Liver (tissue), 3 donors: ENCODE measurements at regions not wholly inside any gene's neighbourhood (a gene's known extent, or its start where the extent isn't known, plus 50 kb on each side); places are given as distances from the start of the nearest gene placed in this dataset.
A peak's percentile ranks its signal among the peaks of the same experiment; 100 is the strongest.

Source experiments
- EGR1 ChIP-seq, 2 donors: IDR thresholded peaks; 2 replicates each; pipeline ENCODE4 v1.6.1; 2016 to 2018; ENCODE audit warnings: antibody characterized with exemption in 2 of 2, low read depth in 2 of 2
- GABPA ChIP-seq, 2 donors: IDR thresholded peaks in 1 of 2; conservative IDR thresholded peaks in 1 of 2; 2 replicates each; pipeline ENCODE4 v1.6.1; 2016; ENCODE audit warnings: antibody characterized with exemption in 2 of 2, mild to moderate bottlenecking in 1 of 2, moderate library complexity in 1 of 2
- JUND ChIP-seq, 2 donors: IDR thresholded peaks; 2 replicates each; pipeline ENCODE4 v1.6.1; 2016; ENCODE audit warnings: antibody characterized with exemption in 2 of 2
- SP1 ChIP-seq: IDR thresholded peaks from 2 replicates; pipeline ENCODE4 v1.6.1; 2018; ENCODE audit warnings: antibody characterized with exemption, mild to moderate bottlenecking
- TAF1 ChIP-seq: conservative IDR thresholded peaks from 2 replicates; pipeline ENCODE4 v1.6.1; 2016; ENCODE audit warnings: antibody characterized with exemption, mild to moderate bottlenecking
- TF ChIP-seq, protein P1 (sequence below): fragments of 150-350 bp; IDR thresholded peaks from 2 replicates; pipeline ENCODE4 v1.5.1; 2017; ENCODE audit warnings: improper control_type of control experiment, low read depth, low read length; ENCODE audit not compliant: missing input control
- TF ChIP-seq, protein P2 (sequence below): IDR thresholded peaks from 2 replicates; pipeline ENCODE4 v1.6.1; 2016; ENCODE audit warnings: antibody characterized with exemption, mild to moderate bottlenecking
- TF ChIP-seq, protein P3 (sequence below): IDR thresholded peaks from 2 replicates; pipeline ENCODE4 v1.6.1; 2016; ENCODE audit warnings: antibody characterized with exemption
- donor health status: healthy.
- donor health status: healthy.

DNA sequence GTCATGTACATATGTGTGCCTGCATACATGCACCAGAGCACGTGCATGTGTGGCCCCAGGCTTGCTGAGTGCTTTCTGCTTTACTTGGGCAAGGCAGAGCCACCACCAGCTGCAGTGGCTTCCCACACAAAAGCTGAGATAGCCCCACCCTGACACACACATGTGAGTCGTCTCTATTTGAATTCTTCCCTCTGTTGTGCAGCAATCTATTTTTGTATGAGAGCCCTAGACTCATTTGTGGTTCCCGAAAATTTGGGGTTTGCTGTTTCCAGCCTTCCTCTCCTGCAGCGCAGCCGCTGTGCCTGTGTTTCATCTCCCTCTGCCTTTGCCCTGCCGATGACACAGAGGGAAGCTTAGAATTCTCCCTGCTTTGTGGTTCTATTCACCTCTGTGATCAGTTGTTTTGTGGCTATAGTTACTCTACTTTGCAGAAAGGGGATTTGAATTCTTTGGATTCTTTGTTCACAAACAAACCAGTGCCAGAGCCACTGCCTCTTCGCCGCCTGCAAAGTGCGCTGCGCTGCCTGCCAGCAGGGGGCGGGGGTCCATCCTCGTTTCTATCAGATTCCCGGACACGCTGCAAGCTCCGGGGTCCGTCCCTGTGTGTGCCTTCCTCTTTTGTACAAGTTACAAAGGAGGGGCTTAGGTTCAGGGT is 95.8 kb upstream of the DAP start:
- no peak for TF ChIP-seq TAF1
- TF ChIP-seq, protein P1, sequence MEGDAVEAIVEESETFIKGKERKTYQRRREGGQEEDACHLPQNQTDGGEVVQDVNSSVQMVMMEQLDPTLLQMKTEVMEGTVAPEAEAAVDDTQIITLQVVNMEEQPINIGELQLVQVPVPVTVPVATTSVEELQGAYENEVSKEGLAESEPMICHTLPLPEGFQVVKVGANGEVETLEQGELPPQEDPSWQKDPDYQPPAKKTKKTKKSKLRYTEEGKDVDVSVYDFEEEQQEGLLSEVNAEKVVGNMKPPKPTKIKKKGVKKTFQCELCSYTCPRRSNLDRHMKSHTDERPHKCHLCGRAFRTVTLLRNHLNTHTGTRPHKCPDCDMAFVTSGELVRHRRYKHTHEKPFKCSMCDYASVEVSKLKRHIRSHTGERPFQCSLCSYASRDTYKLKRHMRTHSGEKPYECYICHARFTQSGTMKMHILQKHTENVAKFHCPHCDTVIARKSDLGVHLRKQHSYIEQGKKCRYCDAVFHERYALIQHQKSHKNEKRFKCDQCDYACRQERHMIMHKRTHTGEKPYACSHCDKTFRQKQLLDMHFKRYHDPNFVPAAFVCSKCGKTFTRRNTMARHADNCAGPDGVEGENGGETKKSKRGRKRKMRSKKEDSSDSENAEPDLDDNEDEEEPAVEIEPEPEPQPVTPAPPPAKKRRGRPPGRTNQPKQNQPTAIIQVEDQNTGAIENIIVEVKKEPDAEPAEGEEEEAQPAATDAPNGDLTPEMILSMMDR: peak; percentile 59
- no peak for TF ChIP-seq GABPA (IDR thresholded peaks at IDR 0.05 in 1 of 2, conservative IDR thresholded peaks at IDR 0.05 in 1 of 2)
- no peak for TF ChIP-seq SP1
- TF ChIP-seq, protein P2, sequence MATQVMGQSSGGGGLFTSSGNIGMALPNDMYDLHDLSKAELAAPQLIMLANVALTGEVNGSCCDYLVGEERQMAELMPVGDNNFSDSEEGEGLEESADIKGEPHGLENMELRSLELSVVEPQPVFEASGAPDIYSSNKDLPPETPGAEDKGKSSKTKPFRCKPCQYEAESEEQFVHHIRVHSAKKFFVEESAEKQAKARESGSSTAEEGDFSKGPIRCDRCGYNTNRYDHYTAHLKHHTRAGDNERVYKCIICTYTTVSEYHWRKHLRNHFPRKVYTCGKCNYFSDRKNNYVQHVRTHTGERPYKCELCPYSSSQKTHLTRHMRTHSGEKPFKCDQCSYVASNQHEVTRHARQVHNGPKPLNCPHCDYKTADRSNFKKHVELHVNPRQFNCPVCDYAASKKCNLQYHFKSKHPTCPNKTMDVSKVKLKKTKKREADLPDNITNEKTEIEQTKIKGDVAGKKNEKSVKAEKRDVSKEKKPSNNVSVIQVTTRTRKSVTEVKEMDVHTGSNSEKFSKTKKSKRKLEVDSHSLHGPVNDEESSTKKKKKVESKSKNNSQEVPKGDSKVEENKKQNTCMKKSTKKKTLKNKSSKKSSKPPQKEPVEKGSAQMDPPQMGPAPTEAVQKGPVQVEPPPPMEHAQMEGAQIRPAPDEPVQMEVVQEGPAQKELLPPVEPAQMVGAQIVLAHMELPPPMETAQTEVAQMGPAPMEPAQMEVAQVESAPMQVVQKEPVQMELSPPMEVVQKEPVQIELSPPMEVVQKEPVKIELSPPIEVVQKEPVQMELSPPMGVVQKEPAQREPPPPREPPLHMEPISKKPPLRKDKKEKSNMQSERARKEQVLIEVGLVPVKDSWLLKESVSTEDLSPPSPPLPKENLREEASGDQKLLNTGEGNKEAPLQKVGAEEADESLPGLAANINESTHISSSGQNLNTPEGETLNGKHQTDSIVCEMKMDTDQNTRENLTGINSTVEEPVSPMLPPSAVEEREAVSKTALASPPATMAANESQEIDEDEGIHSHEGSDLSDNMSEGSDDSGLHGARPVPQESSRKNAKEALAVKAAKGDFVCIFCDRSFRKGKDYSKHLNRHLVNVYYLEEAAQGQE: no peak
- TF ChIP-seq EGR1 (IDR thresholded peaks at IDR 0.05; ENCODE audit: low read depth in 2 of 2): no peak
- TF ChIP-seq, protein P3, sequence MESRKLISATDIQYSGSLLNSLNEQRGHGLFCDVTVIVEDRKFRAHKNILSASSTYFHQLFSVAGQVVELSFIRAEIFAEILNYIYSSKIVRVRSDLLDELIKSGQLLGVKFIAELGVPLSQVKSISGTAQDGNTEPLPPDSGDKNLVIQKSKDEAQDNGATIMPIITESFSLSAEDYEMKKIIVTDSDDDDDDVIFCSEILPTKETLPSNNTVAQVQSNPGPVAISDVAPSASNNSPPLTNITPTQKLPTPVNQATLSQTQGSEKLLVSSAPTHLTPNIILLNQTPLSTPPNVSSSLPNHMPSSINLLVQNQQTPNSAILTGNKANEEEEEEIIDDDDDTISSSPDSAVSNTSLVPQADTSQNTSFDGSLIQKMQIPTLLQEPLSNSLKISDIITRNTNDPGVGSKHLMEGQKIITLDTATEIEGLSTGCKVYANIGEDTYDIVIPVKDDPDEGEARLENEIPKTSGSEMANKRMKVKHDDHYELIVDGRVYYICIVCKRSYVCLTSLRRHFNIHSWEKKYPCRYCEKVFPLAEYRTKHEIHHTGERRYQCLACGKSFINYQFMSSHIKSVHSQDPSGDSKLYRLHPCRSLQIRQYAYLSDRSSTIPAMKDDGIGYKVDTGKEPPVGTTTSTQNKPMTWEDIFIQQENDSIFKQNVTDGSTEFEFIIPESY: no peak
- no peak for TF ChIP-seq JUND (IDR thresholded peaks at IDR 0.05)
